ENCODE measurements at regions not wholly inside any gene's neighbourhood (a gene's known extent, or its start where the extent isn't known, plus 50 kb on each side); places are given as distances from the start of the nearest gene placed in this dataset.

DNA sequence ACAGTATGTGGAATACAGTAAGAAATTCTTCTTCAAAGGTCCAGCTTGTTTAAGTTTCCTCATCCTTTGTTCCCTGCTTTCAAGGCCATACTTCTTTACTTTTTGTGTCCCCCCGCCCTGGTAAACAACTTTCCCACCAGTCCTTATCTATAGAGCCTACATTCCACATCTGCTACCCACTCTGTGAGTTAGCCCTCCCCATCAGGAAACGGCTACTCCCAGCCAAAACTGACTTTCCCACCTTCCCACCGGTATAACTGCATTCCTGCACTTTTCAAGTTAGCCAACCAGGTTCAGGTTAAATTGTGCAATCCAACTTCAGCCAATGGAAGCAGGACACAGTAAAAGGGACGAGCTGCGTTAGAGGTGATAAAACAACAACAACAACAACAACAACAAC, 186.9 kb downstream of the DDX3Y start:
- H3K4me3 Mint-ChIP-seq, result no peak overlapping the region
- H3K4me1 Mint-ChIP-seq, result no peaks in the 10 kb centered on the region
- H3K27ac Mint-ChIP-seq, result no peak overlapping the region
- DNase-seq (ENCODE audit: low spot score in 2 of 2) (no peak), ATAC-seq (ENCODE audit: low read depth) (no peak)
- H3K36me3 Mint-ChIP-seq, result no peaks in the 10 kb centered on the region
- H3K27me3 Mint-ChIP-seq, result peaks cover 10% of the 10 kb centered on the region
- no peaks in the 10 kb centered on the region for H3K9me3 Mint-ChIP-seq

DNA sequence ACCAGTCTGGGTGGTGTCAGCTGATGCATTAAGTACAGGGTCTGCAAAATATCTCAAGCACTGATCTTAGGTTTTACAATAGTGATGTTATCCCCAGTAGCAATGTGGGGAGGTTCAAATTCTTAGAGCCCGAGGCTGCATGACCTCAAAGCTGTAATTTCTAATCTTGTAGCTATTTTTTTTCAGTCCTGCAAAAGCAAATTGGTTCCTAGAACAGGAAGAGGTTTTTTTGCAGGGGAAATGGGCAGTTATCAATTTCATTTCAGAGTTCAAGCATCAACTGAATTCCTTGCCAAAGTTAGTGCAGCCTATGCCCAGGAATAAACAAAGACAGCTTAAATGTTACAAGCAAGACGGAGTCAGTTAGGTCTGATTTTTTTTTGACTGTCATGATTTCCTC, 188.3 kb downstream of the DDX3Y start:
- H3K27ac Mint-ChIP-seq, result no peak overlapping the region
- DNase-seq (ENCODE audit: low spot score in 2 of 2) (no peak), ATAC-seq (ENCODE audit: low read depth) (no peak)
- H3K36me3 Mint-ChIP-seq, result no peaks in the 10 kb centered on the region
- H3K4me1 Mint-ChIP-seq, result no peaks in the 10 kb centered on the region
- H3K27me3 Mint-ChIP-seq, result peaks cover 10% of the 10 kb centered on the region
- no peak overlapping the region for H3K4me3 Mint-ChIP-seq
- H3K9me3 Mint-ChIP-seq, result no peaks in the 10 kb centered on the region

DNA sequence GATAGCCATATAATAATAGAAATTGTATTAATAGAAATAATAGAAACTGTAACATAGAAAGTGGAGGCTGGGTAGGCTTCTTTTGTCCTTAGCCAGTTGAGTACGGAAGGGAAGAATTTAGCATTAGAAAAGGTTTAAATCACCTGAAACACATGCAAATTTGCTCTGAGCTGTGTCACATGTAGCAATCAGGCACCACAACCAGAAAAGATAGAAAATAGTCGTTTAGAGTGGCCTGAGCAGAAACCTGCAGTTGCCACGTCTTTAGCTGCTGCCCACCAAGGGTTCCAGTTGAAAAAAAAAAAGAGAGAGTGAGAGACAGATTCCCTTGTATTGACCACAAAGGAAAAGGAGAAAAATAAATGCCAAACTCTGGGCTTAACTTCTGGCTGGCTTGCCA, 188.8 kb downstream of the DDX3Y start:
- Mint-ChIP-seq H3K4me3 (no peak overlapping the region), H3K27ac (no peak overlapping the region), H3K4me1 (no peaks in the 10 kb centered on the region)

DNA sequence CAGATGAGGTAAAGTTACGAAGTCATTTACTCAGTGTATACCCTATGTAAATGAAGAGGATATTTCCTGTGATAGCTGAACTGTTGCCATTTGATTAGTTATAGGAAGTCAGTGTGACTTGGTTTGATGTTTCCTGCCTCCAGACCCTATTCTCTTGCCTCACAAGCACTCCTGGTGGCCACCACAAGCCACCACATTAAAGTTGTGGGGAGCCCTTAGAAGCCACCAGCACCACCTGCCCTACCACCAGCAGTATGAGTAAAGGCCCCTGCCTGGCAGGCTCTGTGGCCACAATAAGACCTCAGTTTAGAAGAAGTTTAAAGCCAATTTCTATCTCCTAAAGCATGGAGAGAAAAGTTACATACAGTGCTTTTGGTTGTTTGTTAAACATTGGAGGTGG, 189.7 kb downstream of the DDX3Y start:
- peaks cover 11% of the 10 kb centered on the region for H3K27me3 Mint-ChIP-seq
- ATAC-seq (ENCODE audit: low read depth), result no peak
- no peak overlapping the region for H3K4me3 Mint-ChIP-seq
- peaks cover 3% of the 10 kb centered on the region for H3K9me3 Mint-ChIP-seq
- H3K4me1 Mint-ChIP-seq, result no peaks in the 10 kb centered on the region
- H3K36me3 Mint-ChIP-seq, result no peaks in the 10 kb centered on the region
- no peak overlapping the region for H3K27ac Mint-ChIP-seq
- DNase-seq (ENCODE audit: low spot score in 2 of 2), result no peak

More for the DNA sequence above, 188.8 kb downstream of the DDX3Y start:
- peaks cover 11% of the 10 kb centered on the region for H3K27me3 Mint-ChIP-seq
- no peak for DNase-seq (ENCODE audit: low spot score in 2 of 2)
- no peak for ATAC-seq (ENCODE audit: low read depth)
- no peaks in the 10 kb centered on the region for H3K36me3 Mint-ChIP-seq
- H3K9me3 Mint-ChIP-seq, result no peaks in the 10 kb centered on the region

DNA sequence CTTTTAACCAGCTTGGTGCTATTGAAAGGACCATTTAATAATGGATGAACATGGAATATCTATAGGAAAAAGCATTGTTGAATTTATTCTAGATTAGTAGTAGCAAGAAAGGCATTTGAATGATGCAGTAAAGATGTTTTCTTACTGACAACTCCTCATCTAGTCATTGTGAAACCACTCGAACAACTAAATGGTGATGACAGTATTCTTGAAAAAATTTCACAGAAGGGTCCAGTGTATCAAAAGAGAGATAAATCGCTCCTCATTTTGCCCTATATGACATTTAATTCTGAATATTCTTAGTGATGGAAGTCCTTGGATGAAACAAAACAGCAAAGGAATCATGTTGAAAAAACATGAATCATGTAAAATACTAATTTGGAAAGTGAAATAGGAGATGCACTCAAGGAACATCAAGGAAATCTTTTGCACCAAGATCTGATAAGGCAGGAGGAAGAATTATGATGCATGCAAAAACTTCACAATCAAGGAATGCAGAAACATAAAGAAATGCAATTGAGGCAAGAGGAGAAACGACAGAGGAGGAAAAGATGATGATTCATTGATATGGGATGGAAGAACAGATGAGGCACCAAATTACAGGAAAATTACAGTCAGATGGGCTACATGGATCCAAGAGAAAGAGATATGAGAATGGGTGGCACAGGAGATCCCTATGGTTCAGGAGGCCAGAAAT, 190.4 kb downstream of the DDX3Y start:
- ATAC-seq (ENCODE audit: low read depth), result no peak
- Mint-ChIP-seq H3K4me3 (no peak overlapping the region), H3K4me1 (no peaks in the 10 kb centered on the region), H3K36me3 (no peaks in the 10 kb centered on the region), H3K27me3 (peaks cover 11% of the 10 kb centered on the region), H3K9me3 (peaks cover 3% of the 10 kb centered on the region), H3K27ac (no peak overlapping the region)
- no peak for DNase-seq (ENCODE audit: low spot score in 2 of 2)

DNA sequence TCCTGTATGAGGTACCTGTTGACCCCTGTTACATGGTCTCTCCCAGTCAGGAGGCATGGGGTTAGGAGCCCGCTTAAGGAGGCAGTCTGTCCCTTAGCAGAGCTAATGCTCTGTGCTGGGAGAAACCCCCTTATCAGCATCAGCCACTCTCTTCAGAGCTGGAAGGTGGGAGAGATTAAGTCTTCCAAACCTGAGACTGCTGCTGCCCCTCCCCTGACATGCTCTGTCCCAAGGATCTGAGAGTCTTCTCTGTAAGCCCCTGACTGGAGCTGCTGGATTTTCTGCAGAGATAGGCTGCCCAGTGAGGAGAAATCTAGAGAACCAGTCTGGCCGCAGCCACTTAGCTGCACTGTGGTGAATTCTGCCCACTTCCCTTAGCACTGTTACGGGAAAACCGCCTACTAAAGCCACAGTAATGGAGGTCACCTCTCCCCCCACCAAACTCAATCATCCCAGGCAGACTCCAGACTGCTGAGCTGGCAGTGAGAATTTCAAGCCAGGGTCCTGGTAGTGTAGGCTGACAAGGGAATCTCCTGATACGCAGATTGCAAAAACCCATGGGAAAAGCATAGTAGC, 222.3 kb downstream of the DDX3Y start:
- Mint-ChIP-seq H3K4me1 (peaks cover 2% of the 10 kb centered on the region), H3K36me3 (no peaks in the 10 kb centered on the region), H3K27me3 (peaks cover 4% of the 10 kb centered on the region), H3K9me3 (no peaks in the 10 kb centered on the region), H3K27ac (no peak overlapping the region), H3K4me3 (no peak overlapping the region)
- DNase-seq (ENCODE audit: low spot score in 2 of 2) (no peak), ATAC-seq (ENCODE audit: low read depth) (peak; percentile 56)

DNA sequence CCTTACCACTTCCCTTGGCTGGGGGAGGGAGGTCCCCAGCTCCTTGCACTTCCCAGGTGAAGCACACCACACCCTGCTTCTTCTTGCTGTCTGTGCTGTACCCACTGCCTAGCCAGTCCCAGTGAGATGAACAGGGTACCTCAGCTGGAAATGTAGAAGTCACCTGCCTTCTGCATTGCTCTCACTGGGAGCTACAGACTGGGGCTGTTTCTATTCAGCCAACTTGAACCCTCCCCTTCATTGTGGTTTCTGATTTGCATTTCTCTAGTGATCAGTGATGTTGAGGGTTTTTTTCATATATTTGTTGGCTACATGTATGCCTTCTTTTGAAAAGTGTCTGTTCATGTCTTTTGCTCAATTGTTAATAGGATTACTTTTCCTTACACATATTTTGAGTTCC, 222.8 kb downstream of the DDX3Y start:
- Mint-ChIP-seq H3K4me3 (no peak overlapping the region), H3K27ac (no peak overlapping the region)

DNA sequence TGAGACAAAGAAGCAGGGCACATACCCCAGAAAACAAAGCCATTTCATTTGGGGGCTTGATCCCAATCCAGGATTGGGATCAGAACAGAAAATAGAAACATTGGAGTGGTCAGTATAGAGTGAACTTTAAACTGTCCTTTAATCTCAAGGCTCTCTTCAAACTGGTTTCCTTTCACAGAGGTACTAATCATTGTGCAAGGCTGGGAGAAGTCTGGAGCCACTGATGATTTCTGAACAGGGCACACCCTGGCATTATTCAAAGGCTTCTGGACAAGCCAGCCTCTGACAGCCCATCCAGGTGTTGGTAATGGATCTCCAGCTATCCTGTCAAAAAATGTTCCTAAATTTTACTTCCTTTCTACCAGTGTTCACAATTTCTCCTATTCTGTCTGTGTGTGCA, 244.5 kb downstream of the DDX3Y start:
- ATAC-seq (ENCODE audit: low read depth) (no peak), DNase-seq (ENCODE audit: low spot score in 2 of 2) (no peak)
- Mint-ChIP-seq H3K36me3 (no peaks in the 10 kb centered on the region), H3K27me3 (no peaks in the 10 kb centered on the region), H3K4me1 (peaks cover 3% of the 10 kb centered on the region), H3K27ac (peak overlapping the region; percentile 28), H3K4me3 (peak overlapping the region; percentile 67), H3K9me3 (no peaks in the 10 kb centered on the region)

More for the DNA sequence above, 222.8 kb downstream of the DDX3Y start:
- peak; percentile 51 for ATAC-seq (ENCODE audit: low read depth)
- Mint-ChIP-seq H3K4me1 (peaks cover 2% of the 10 kb centered on the region), H3K36me3 (no peaks in the 10 kb centered on the region), H3K9me3 (no peaks in the 10 kb centered on the region), H3K27me3 (peaks cover 4% of the 10 kb centered on the region)
- DNase-seq (ENCODE audit: low spot score in 2 of 2), result no peak

DNA sequence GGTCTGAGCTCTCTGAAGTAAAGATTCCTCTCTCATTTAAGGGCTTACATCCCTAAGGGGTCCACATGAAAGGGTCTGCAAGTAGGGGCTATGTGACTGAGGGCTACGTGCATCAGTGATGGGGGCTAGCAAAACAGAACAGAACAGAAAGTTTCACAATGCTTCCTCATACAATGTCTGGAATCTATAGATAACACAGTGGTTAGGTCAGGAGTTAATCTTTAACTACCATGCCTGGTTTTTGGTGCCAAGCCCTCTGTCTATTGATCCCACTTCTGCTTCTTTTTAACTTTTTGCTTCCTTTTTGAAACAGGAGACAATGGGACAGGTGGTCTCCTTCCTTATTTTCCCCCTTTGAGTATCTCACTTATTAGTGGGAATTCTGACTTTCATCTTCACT, 263.0 kb downstream of the DDX3Y start:
- no peaks in the 10 kb centered on the region for H3K4me1 Mint-ChIP-seq
- ATAC-seq (ENCODE audit: low read depth) (no peak), DNase-seq (ENCODE audit: low spot score in 2 of 2) (no peak)
- no peak overlapping the region for H3K4me3 Mint-ChIP-seq
- H3K27me3 Mint-ChIP-seq, result peaks cover 4% of the 10 kb centered on the region
- peaks cover 3% of the 10 kb centered on the region for H3K9me3 Mint-ChIP-seq
- H3K36me3 Mint-ChIP-seq, result no peaks in the 10 kb centered on the region
- H3K27ac Mint-ChIP-seq, result no peak overlapping the region

DNA sequence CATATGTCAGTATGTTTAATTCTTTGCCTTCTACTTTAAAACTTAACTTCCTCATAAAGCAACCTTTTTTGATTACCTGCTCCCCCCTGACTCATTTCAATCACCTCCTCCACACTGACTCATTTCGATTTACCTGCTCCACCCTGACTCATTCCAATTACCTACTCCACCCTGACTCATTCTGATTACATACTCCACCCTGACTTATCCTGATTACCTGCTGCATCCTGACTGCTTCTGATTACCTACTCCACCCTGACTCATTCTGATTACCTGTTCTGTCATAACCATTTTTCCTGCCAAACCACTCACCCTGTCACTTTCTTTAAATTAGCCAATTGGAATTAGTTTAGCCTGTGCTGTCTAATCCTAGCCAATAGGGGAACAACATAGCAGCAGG, 263.6 kb downstream of the DDX3Y start:
- H3K27me3 Mint-ChIP-seq, result peaks cover 4% of the 10 kb centered on the region
- no peaks in the 10 kb centered on the region for H3K36me3 Mint-ChIP-seq
- H3K9me3 Mint-ChIP-seq, result peaks cover 3% of the 10 kb centered on the region
- no peak overlapping the region for H3K27ac Mint-ChIP-seq
- DNase-seq (ENCODE audit: low spot score in 2 of 2) (no peak), ATAC-seq (ENCODE audit: low read depth) (no peak)
- H3K4me1 Mint-ChIP-seq, result no peaks in the 10 kb centered on the region
- H3K4me3 Mint-ChIP-seq, result no peak overlapping the region

Measured in memory B cell (primary cell).